Fibroblast of lung (primary cell): ENCODE measurements at regions not wholly inside any gene's neighbourhood (a gene's known extent, or its start where the extent isn't known, plus 50 kb on each side); places are given as distances from the start of the nearest gene placed in this dataset.
A peak's percentile ranks its signal among the peaks of the same experiment; 100 is the strongest.

Experiments used
- DNase-seq, 2 donors: peaks; one replicate each; pipeline versions ENCODE4 v3.0.0 to v3.0.0-alpha.2; 2010; ENCODE audit warnings: low read depth in 2 of 2
- H2AFZ ChIP-seq: 2 replicates; pipeline ENCODE4 v1.5.1; 2012; ENCODE audit warnings: low read length, control low read depth, inconsistent platforms
- H3K27ac ChIP-seq: 2 replicates; pipeline ENCODE4 v1.5.1; 2011; ENCODE audit warnings: low read length, control low read depth; ENCODE audit not compliant: insufficient read depth
- H3K27me3 ChIP-seq: 2 replicates; pipeline ENCODE4 v1.5.1; 2011; ENCODE audit warnings: mild to moderate bottlenecking, low read length; ENCODE audit not compliant: control insufficient read depth, insufficient read depth
- H3K36me3 ChIP-seq: 2 replicates; pipeline ENCODE4 v1.5.1; 2011; ENCODE audit warnings: low read length; ENCODE audit not compliant: control insufficient read depth, insufficient read depth
- H3K4me1 ChIP-seq: 2 replicates; pipeline ENCODE4 v1.5.1; 2011; ENCODE audit warnings: low read length; ENCODE audit not compliant: control insufficient read depth, insufficient read depth; ENCODE audit errors: extremely low read depth
- H3K4me2 ChIP-seq: 2 replicates; pipeline ENCODE4 v1.5.1; 2011; ENCODE audit warnings: low read length, control low read depth; ENCODE audit not compliant: insufficient read depth; ENCODE audit errors: extremely low read depth
- H3K4me3 ChIP-seq, 4 experiments: fragments of 200-600 bp in 1 of 4; sonication (generic) in 1 of 4; replicated peaks in 1 of 4; 2 replicates each; pipeline ENCODE4 v1.5.1; 2011 to 2016; ENCODE audit warnings: low read length in 4 of 4, low read depth in 3 of 4, mild to moderate bottlenecking in 3 of 4, control low read depth in 2 of 4, inconsistent platforms in 1 of 4, mixed read lengths in 1 of 4; ENCODE audit not compliant: insufficient read depth in 1 of 4; ENCODE audit errors: control extremely low read depth in 1 of 4
- H3K79me2 ChIP-seq: 2 replicates; pipeline ENCODE4 v1.5.1; 2012; ENCODE audit warnings: mild to moderate bottlenecking, low read length, inconsistent platforms; ENCODE audit not compliant: control insufficient read depth, insufficient read depth
- H3K9ac ChIP-seq: 2 replicates; pipeline ENCODE4 v1.5.1; 2011; ENCODE audit warnings: mild to moderate bottlenecking, low read length, control low read depth; ENCODE audit not compliant: insufficient read depth
- H3K9me3 ChIP-seq: 2 replicates; pipeline ENCODE4 v1.5.1; 2012; ENCODE audit warnings: low read depth, low read length; ENCODE audit not compliant: control insufficient read depth, insufficient read depth
- H4K20me1 ChIP-seq: 2 replicates; pipeline ENCODE4 v1.5.1; 2011; ENCODE audit warnings: low read length; ENCODE audit not compliant: control insufficient read depth, insufficient read depth; ENCODE audit errors: extremely low read depth
- EZH2 ChIP-seq: IDR thresholded peaks from 2 replicates; pipeline ENCODE4 v1.5.1; 2012; ENCODE audit warnings: low read length, control low read depth, mild to moderate bottlenecking; ENCODE audit errors: missing control alignments
- TF ChIP-seq, protein P1 (sequence below), 2 donors: IDR thresholded peaks in 1 of 2; conservative IDR thresholded peaks in 1 of 2; 1 replicate in 1 of 2; 2 replicates in 1 of 2; pipeline ENCODE4 v1.5.1; 2011 to 2012; ENCODE audit warnings: low read length in 2 of 2, control low read depth in 1 of 2, inconsistent platforms in 1 of 2, low read depth in 1 of 2, mild to moderate bottlenecking in 1 of 2

- TF ChIP-seq, protein P1, sequence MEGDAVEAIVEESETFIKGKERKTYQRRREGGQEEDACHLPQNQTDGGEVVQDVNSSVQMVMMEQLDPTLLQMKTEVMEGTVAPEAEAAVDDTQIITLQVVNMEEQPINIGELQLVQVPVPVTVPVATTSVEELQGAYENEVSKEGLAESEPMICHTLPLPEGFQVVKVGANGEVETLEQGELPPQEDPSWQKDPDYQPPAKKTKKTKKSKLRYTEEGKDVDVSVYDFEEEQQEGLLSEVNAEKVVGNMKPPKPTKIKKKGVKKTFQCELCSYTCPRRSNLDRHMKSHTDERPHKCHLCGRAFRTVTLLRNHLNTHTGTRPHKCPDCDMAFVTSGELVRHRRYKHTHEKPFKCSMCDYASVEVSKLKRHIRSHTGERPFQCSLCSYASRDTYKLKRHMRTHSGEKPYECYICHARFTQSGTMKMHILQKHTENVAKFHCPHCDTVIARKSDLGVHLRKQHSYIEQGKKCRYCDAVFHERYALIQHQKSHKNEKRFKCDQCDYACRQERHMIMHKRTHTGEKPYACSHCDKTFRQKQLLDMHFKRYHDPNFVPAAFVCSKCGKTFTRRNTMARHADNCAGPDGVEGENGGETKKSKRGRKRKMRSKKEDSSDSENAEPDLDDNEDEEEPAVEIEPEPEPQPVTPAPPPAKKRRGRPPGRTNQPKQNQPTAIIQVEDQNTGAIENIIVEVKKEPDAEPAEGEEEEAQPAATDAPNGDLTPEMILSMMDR (conservative IDR thresholded peaks at IDR 0.05 in 1 of 2, IDR thresholded peaks at IDR 0.05 in 1 of 2; ENCODE audit: low read depth in 1 of 2, low read length in 2 of 2) = no peak
- TF ChIP-seq EZH2 = no peak
These were observed 592.2 kb downstream of the ANXA1 start for GRCh38 chr9:73743826-73744225.

GRCh38 chr9:73745598-73745997 is 593.9 kb downstream of the ANXA1 start:
- Histone ChIP-seq H3K4me3 (no peak overlapping the region), H4K20me1 (no peaks in the 10 kb centered on the region), H3K79me2 (no peaks in the 10 kb centered on the region), H3K9ac (no peak overlapping the region), H3K9me3 (no peaks in the 10 kb centered on the region), H2AFZ (no peak overlapping the region), H3K36me3 (no peaks in the 10 kb centered on the region), H3K4me1 (no peaks in the 10 kb centered on the region), H3K27ac (no peak overlapping the region), H3K4me2 (no peak overlapping the region), H3K27me3 (no peaks in the 10 kb centered on the region)
- TF ChIP-seq EZH2 = no peak
- TF ChIP-seq, protein P1 (conservative IDR thresholded peaks at IDR 0.05 in 1 of 2, IDR thresholded peaks at IDR 0.05 in 1 of 2; ENCODE audit: low read depth in 1 of 2, low read length in 2 of 2) = no peak
- no peak for DNase-seq

More at GRCh38 chr9:73743826-73744225, 592.2 kb downstream of the ANXA1 start:
- Histone ChIP-seq H3K27ac (no peak overlapping the region), H2AFZ (no peak overlapping the region), H3K27me3 (no peaks in the 10 kb centered on the region), H3K4me3 (no peak overlapping the region), H3K79me2 (no peaks in the 10 kb centered on the region), H3K9ac (no peak overlapping the region), H3K36me3 (no peaks in the 10 kb centered on the region), H4K20me1 (no peaks in the 10 kb centered on the region), H3K9me3 (no peaks in the 10 kb centered on the region), H3K4me2 (no peak overlapping the region), H3K4me1 (no peaks in the 10 kb centered on the region)
- DNase-seq = peak in 1 of 2 donors; percentile 21

- Histone ChIP-seq H3K9ac (no peak overlapping the region), H3K4me2 (no peak overlapping the region), H3K4me1 (no peaks in the 10 kb centered on the region), H2AFZ (no peak overlapping the region), H3K27ac (no peak overlapping the region), H3K27me3 (no peaks in the 10 kb centered on the region), H3K9me3 (no peaks in the 10 kb centered on the region), H3K4me3 (no peak overlapping the region), H3K36me3 (no peaks in the 10 kb centered on the region), H3K79me2 (no peaks in the 10 kb centered on the region), H4K20me1 (no peaks in the 10 kb centered on the region)
- DNase-seq = peak in 1 of 2 donors; percentile 54
- TF ChIP-seq, protein P1 (conservative IDR thresholded peaks at IDR 0.05 in 1 of 2, IDR thresholded peaks at IDR 0.05 in 1 of 2; ENCODE audit: low read depth in 1 of 2, low read length in 2 of 2) = no peak
- TF ChIP-seq EZH2 = no peak
These were observed 601.5 kb downstream of the ANXA1 start for GRCh38 chr9:73753171-73753570.
